ENCODE measurements at regions not wholly inside any gene's neighbourhood (a gene's known extent, or its start where the extent isn't known, plus 50 kb on each side); places are given as distances from the start of the nearest gene placed in this dataset.
A peak's percentile ranks its signal among the peaks of the same experiment; 100 is the strongest.

DNA sequence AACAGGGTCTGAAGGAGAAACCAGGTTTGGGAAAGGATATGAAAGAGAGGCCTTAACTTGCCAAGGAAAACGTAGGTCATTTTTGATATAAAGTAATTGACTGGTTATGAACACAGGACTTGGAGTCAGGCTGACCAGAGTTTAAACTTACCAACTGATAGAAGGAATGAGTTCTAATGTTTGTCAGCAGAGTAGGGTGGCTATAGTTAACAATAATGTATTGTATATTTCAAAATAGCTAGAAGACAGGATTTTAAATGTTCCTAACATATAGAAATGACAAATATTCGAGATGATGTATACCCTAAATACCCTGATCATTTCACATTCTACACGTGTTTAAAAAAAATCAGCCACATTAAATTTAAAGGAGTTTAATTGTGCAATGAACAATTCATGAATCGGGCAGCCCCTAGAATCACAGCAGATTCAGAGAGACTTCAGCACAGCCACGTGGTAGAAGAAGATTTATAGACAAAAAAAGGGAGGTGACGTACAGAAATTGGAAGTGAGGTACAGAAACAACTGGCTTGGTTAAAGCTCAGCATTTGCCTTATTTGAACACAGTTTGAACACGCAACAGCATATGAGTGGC lies 52.5 kb upstream of the PLEKHG7 start:
- 80% methylated on average over 7 of the region's 7 CpGs for WGBS
- H3K9me3 ChIP-seq (ENCODE audit: control insufficient read depth in 2 of 2, insufficient read depth in 1 of 2, low read length in 1 of 2): no peaks in the 10 kb centered on the region
- no peak overlapping the region for H3K27ac ChIP-seq (ENCODE audit: low read depth in 1 of 2, low read length in 1 of 2)
- no peaks in the 10 kb centered on the region for H3K36me3 ChIP-seq (ENCODE audit: control insufficient read depth in 2 of 2, insufficient read depth in 2 of 2, low read length in 1 of 2)
- no peaks in the 10 kb centered on the region for H3K27me3 ChIP-seq (ENCODE audit: control insufficient read depth in 2 of 2, insufficient read depth in 1 of 2, low read length in 1 of 2)
- H3K4me3 ChIP-seq (ENCODE audit: low read length in 2 of 2): no peak overlapping the region
- no peak for DNase-seq (ENCODE audit: low read depth in 6 of 9, low spot score in 9 of 9)
- no peaks in the 10 kb centered on the region for H3K4me1 ChIP-seq (ENCODE audit: control insufficient read depth in 2 of 2, insufficient read depth in 2 of 2, low read length in 2 of 2)

DNA sequence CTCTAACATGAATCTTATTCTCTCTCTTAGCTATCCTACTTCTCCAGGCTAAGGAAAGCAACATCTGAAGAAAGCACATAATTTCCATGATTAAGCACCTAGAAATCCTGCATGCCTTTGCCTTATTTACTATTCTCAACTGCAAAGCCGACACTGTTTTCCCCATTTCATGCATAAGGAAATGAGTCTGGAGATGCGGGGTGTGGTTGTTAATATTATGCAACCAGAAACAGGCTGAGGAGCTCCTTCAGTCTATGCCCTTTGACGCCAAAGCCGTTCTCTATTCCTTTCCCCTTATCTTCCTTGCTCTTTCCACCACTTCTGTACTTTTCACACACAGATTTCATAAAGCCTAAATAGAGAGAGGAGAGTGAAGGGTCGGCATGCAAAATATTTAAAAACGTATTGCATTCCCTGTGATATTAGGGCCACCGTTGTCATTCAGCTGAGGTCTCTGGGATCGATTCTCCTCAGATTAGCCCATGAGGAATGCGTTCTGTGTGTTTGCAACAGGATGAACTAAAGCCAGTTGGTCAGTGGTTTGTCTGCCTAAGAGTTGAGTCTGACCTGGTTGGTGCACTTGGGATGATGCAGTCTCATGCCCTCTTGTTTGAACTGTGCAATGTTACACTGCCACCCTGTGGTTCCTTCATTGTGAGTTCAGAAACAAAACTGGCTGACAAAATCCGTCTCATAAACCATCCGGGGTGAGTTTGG lies 53.1 kb upstream of the PLEKHG7 start:
- Histone ChIP-seq H3K27ac (ENCODE audit: low read depth in 1 of 2, low read length in 1 of 2) (no peak overlapping the region), H3K36me3 (ENCODE audit: control insufficient read depth in 2 of 2, insufficient read depth in 2 of 2, low read length in 1 of 2) (no peaks in the 10 kb centered on the region), H3K9me3 (ENCODE audit: control insufficient read depth in 2 of 2, insufficient read depth in 1 of 2, low read length in 1 of 2) (no peaks in the 10 kb centered on the region), H3K4me3 (ENCODE audit: low read length in 2 of 2) (no peak overlapping the region), H3K4me1 (ENCODE audit: control insufficient read depth in 2 of 2, insufficient read depth in 2 of 2, low read length in 2 of 2) (no peaks in the 10 kb centered on the region), H3K27me3 (ENCODE audit: control insufficient read depth in 2 of 2, insufficient read depth in 1 of 2, low read length in 1 of 2) (no peaks in the 10 kb centered on the region)
- peak; percentile 21 to 82 (median 58) for DNase-seq (ENCODE audit: low read depth in 6 of 9, low spot score in 9 of 9)
- 74% methylated on average over 11 of the region's 11 CpGs for WGBS

DNA sequence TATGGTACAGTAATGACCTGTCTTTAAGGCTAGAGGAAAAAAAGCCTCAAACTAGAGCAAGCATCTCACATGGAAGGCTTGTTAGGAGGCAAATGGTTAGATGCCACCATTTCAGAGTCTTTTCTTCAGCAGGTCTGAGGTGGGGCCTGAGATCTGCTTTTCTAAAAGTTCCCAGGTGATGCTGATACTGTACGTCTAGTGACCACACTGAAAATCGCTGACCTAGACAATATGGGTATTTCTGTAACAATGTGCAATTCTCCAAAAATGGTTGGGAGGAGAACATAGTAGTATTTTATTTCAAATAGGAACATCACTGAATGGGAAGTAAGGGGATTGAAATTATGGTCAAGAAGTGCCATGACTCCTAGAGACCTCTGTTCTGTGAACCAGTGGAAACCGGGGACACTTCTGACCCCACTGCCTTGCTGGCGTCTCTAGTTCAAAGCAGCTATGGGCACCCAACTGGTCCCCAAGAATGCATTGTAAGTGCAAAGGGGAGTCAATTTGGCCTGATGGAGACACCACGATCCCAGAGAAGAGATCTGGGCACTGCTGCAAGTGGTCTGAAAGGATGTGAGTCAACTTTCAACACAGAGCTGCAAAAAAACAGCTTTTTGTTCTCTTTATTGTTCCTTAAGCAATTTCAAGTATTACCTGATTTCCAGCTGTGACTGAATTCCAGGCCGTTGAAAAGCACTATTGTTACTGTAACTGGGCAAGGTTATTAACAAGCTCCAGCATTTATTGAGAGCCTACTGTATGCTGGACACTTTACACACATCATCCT lies 54.4 kb upstream of the PLEKHG7 start:
- no peak overlapping the region for H3K27ac ChIP-seq (ENCODE audit: low read depth in 1 of 2, low read length in 1 of 2)
- H3K4me3 ChIP-seq (ENCODE audit: low read length in 2 of 2): no peak overlapping the region
- DNase-seq (ENCODE audit: low read depth in 6 of 9, low spot score in 9 of 9): no peak
- H3K36me3 ChIP-seq (ENCODE audit: control insufficient read depth in 2 of 2, insufficient read depth in 2 of 2, low read length in 1 of 2): no peaks in the 10 kb centered on the region
- no peaks in the 10 kb centered on the region for H3K27me3 ChIP-seq (ENCODE audit: control insufficient read depth in 2 of 2, insufficient read depth in 1 of 2, low read length in 1 of 2)
- H3K9me3 ChIP-seq (ENCODE audit: control insufficient read depth in 2 of 2, insufficient read depth in 1 of 2, low read length in 1 of 2): no peaks in the 10 kb centered on the region
- WGBS: 96% methylated on average over 6 of the region's 6 CpGs
- H3K4me1 ChIP-seq (ENCODE audit: control insufficient read depth in 2 of 2, insufficient read depth in 2 of 2, low read length in 2 of 2): no peaks in the 10 kb centered on the region

DNA sequence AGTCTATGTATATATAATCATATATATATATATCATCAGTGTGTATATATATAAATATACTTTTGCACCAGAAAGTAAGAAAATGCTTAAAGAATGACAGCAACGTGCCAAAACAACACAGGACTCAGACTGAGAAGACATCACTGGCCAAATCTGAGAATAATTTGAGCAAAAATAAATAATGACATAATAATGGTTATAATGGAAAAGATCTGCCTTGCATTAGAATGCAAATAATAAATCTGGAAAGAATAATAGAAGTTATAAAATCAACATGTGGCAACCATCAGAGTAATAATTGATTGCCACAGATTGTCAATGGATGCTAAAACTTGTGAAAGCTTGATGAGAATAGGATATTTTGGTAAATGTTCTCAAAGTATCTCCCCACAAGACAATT lies 61.5 kb upstream of the PLEKHG7 start:
- Histone ChIP-seq H3K27me3 (ENCODE audit: control insufficient read depth in 2 of 2, insufficient read depth in 1 of 2, low read length in 1 of 2) (no peaks in the 10 kb centered on the region), H3K4me3 (ENCODE audit: low read length in 2 of 2) (no peak overlapping the region), H3K36me3 (ENCODE audit: control insufficient read depth in 2 of 2, insufficient read depth in 2 of 2, low read length in 1 of 2) (no peaks in the 10 kb centered on the region), H3K27ac (ENCODE audit: low read depth in 1 of 2, low read length in 1 of 2) (no peak overlapping the region), H3K9me3 (ENCODE audit: control insufficient read depth in 2 of 2, insufficient read depth in 1 of 2, low read length in 1 of 2) (no peaks in the 10 kb centered on the region), H3K4me1 (ENCODE audit: control insufficient read depth in 2 of 2, insufficient read depth in 2 of 2, low read length in 2 of 2) (no peaks in the 10 kb centered on the region)
- DNase-seq (ENCODE audit: low read depth in 6 of 9, low spot score in 9 of 9): no peak
- 0% methylated on average over 1 of the region's 1 CpG for WGBS

DNA sequence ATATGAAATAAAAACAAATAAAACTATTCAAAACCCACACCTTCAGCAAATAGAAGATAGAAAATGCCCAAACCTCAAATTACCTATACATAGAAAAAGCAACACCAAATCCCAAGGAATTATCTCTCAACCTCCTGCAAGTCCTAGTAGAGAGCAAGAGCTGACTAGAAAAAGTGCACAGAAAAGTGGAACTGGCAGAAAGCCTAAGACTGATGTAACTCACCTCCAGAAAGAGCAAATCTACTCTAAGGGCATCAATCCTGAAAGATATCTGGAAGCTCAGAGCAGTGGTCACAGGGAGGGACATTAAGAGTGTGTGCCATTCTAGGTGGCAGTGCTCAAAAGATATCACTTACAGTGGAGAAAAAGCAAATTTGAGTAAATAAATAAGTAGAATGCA lies 62.1 kb upstream of the PLEKHG7 start:
- no peak for DNase-seq (ENCODE audit: low read depth in 6 of 9, low spot score in 9 of 9)
- no peak overlapping the region for H3K4me3 ChIP-seq (ENCODE audit: low read length in 2 of 2)
- H3K27me3 ChIP-seq (ENCODE audit: control insufficient read depth in 2 of 2, insufficient read depth in 1 of 2, low read length in 1 of 2): no peaks in the 10 kb centered on the region
- H3K27ac ChIP-seq (ENCODE audit: low read depth in 1 of 2, low read length in 1 of 2): no peak overlapping the region
- H3K36me3 ChIP-seq (ENCODE audit: control insufficient read depth in 2 of 2, insufficient read depth in 2 of 2, low read length in 1 of 2): no peaks in the 10 kb centered on the region
- H3K4me1 ChIP-seq (ENCODE audit: control insufficient read depth in 2 of 2, insufficient read depth in 2 of 2, low read length in 2 of 2): no peaks in the 10 kb centered on the region
- H3K9me3 ChIP-seq (ENCODE audit: control insufficient read depth in 2 of 2, insufficient read depth in 1 of 2, low read length in 1 of 2): no peaks in the 10 kb centered on the region

DNA sequence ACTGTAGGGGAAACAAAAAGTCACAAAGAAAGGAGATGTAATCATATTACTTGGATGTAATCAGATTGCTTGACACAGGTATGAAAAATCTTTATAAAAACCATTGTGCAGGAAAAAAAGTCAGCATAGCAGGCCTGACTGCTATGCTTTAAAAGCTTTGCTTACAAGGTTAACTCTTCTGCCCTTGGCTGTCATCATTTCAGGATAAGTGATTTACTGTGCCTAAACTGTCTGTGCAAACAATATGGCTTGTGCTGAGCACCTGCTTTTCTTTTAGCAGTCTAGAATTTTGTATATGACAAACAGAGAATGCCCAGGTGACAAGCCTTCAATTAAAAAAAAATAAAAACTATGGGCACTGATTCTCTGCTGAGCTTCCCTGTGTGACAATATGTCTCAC lies 63.8 kb upstream of the PLEKHG7 start:
- Histone ChIP-seq H3K27me3 (ENCODE audit: control insufficient read depth in 2 of 2, insufficient read depth in 1 of 2, low read length in 1 of 2) (no peaks in the 10 kb centered on the region), H3K4me3 (ENCODE audit: low read length in 2 of 2) (no peak overlapping the region), H3K27ac (ENCODE audit: low read depth in 1 of 2, low read length in 1 of 2) (no peak overlapping the region), H3K4me1 (ENCODE audit: control insufficient read depth in 2 of 2, insufficient read depth in 2 of 2, low read length in 2 of 2) (no peaks in the 10 kb centered on the region), H3K9me3 (ENCODE audit: control insufficient read depth in 2 of 2, insufficient read depth in 1 of 2, low read length in 1 of 2) (no peaks in the 10 kb centered on the region), H3K36me3 (ENCODE audit: control insufficient read depth in 2 of 2, insufficient read depth in 2 of 2, low read length in 1 of 2) (no peaks in the 10 kb centered on the region)
- no peak for DNase-seq (ENCODE audit: low read depth in 6 of 9, low spot score in 9 of 9)

DNA sequence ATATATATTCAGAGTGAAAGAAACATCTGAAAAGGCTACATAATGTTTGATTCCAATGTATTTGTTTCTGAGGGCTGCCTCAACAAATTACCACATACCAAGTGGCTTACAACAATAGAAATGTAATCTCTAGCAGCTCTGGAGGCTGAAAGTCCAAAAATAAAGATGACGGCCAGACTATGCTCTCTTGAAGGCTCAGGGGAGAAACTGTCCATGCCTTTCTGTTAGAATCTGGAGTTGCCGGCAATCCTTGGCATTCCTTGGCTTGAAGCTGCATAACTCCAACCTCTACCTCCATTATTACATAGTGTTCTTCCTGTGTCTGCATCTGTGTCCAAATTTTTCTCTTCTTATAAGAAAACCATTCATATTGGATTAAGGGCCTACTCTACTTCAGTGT lies 68.1 kb upstream of the PLEKHG7 start:
- H3K4me3 ChIP-seq (ENCODE audit: low read length in 2 of 2): no peak overlapping the region
- 97% methylated on average over 2 of the region's 2 CpGs for WGBS
- H3K27me3 ChIP-seq (ENCODE audit: control insufficient read depth in 2 of 2, insufficient read depth in 1 of 2, low read length in 1 of 2): no peaks in the 10 kb centered on the region
- H3K27ac ChIP-seq (ENCODE audit: low read depth in 1 of 2, low read length in 1 of 2): no peak overlapping the region
- H3K9me3 ChIP-seq (ENCODE audit: control insufficient read depth in 2 of 2, insufficient read depth in 1 of 2, low read length in 1 of 2): no peaks in the 10 kb centered on the region
- no peak for DNase-seq (ENCODE audit: low read depth in 6 of 9, low spot score in 9 of 9)
- H3K4me1 ChIP-seq (ENCODE audit: control insufficient read depth in 2 of 2, insufficient read depth in 2 of 2, low read length in 2 of 2): no peaks in the 10 kb centered on the region
- no peaks in the 10 kb centered on the region for H3K36me3 ChIP-seq (ENCODE audit: control insufficient read depth in 2 of 2, insufficient read depth in 2 of 2, low read length in 1 of 2)

DNA sequence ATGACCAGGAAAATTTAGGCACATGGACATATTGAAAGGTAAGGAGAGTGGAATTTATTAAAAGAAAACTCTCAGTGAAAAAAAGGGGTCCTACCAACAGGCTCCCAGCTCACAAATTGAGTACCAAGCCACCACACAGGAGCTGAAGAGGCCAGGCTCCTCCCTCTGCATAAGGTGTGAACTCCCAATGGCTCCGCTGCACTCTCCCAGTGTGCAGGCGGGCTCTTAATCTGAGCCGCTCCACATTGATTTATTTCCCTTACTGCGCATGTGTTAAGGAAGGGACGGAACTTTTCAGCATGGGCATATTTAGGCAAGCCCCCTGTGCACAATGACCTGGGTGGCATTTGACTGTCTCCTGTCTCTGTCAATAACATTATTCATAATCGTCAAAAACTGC lies 68.6 kb upstream of the PLEKHG7 start:
- Histone ChIP-seq H3K27me3 (ENCODE audit: control insufficient read depth in 2 of 2, insufficient read depth in 1 of 2, low read length in 1 of 2) (no peaks in the 10 kb centered on the region), H3K9me3 (ENCODE audit: control insufficient read depth in 2 of 2, insufficient read depth in 1 of 2, low read length in 1 of 2) (no peaks in the 10 kb centered on the region), H3K27ac (ENCODE audit: low read depth in 1 of 2, low read length in 1 of 2) (no peak overlapping the region), H3K4me1 (ENCODE audit: control insufficient read depth in 2 of 2, insufficient read depth in 2 of 2, low read length in 2 of 2) (no peaks in the 10 kb centered on the region), H3K4me3 (ENCODE audit: low read length in 2 of 2) (no peak overlapping the region), H3K36me3 (ENCODE audit: control insufficient read depth in 2 of 2, insufficient read depth in 2 of 2, low read length in 1 of 2) (no peaks in the 10 kb centered on the region)
- 97% methylated on average over 6 of the region's 6 CpGs for WGBS
- DNase-seq (ENCODE audit: low read depth in 6 of 9, low spot score in 9 of 9): no peak

DNA sequence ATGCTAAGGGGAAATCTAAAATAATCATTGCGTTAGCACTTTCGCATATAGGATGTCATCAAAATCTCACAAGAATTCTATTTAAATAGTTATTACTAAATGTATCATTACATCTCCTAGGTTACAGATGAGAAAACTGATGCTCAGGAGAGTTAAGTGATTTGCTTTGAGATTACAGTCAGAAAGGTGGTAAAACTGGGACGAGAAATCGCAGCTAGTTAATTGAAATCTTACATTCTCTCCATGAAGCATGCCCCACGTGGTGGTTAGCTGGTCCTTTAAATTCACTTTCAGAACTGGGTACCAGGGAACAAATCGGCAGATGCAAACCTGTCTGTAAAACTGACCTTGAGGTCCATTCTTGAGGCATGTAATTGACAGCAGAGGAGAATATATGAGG lies 71.8 kb upstream of the PLEKHG7 start:
- WGBS: 96% methylated on average over 6 of the region's 6 CpGs
- no peak for DNase-seq (ENCODE audit: low read depth in 6 of 9, low spot score in 9 of 9)
- Histone ChIP-seq H3K27me3 (ENCODE audit: control insufficient read depth in 2 of 2, insufficient read depth in 1 of 2, low read length in 1 of 2) (no peaks in the 10 kb centered on the region), H3K4me3 (ENCODE audit: low read length in 2 of 2) (no peak overlapping the region), H3K27ac (ENCODE audit: low read depth in 1 of 2, low read length in 1 of 2) (no peak overlapping the region), H3K4me1 (ENCODE audit: control insufficient read depth in 2 of 2, insufficient read depth in 2 of 2, low read length in 2 of 2) (no peaks in the 10 kb centered on the region), H3K9me3 (ENCODE audit: control insufficient read depth in 2 of 2, insufficient read depth in 1 of 2, low read length in 1 of 2) (no peaks in the 10 kb centered on the region), H3K36me3 (ENCODE audit: control insufficient read depth in 2 of 2, insufficient read depth in 2 of 2, low read length in 1 of 2) (no peaks in the 10 kb centered on the region)

All from thymus (tissue), 11 donors.